GM12801 (cell line): ENCODE measurements at regions not wholly inside any gene's neighbourhood (a gene's known extent, or its start where the extent isn't known, plus 50 kb on each side); places are given as distances from the start of the nearest gene placed in this dataset.

Experiments
- CTCF ChIP-seq: IDR thresholded peaks from one replicate; pipeline ENCODE4 v1.5.1; 2011; ENCODE audit warnings: control low read depth; ENCODE audit not compliant: insufficient read length; ENCODE audit errors: extremely low read depth

- TF ChIP-seq CTCF = no peak
Measured at GRCh38 chr1:209203533-209203895, 380.0 kb upstream of the CAMK1G start.

DNA sequence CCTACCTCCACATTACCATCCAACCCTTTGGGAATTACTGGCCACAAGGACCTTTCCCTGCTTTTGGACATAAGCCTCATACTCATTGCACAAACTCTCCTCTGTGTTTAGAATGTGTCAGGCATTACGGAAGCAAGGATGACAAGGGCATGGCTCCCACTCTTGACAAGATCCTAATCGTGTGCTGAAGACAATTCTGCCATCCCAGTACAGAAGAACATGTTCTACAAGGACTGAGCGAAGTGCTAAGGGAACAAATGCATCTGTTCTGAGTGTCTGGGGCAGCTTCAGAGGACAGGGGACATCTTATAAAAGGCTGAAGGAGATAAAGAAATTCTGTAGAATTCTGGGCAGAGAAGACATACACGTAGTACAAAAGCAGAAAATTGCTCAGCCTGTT is 378.5 kb upstream of the CAMK1G start:
- TF ChIP-seq CTCF = no peak

DNA sequence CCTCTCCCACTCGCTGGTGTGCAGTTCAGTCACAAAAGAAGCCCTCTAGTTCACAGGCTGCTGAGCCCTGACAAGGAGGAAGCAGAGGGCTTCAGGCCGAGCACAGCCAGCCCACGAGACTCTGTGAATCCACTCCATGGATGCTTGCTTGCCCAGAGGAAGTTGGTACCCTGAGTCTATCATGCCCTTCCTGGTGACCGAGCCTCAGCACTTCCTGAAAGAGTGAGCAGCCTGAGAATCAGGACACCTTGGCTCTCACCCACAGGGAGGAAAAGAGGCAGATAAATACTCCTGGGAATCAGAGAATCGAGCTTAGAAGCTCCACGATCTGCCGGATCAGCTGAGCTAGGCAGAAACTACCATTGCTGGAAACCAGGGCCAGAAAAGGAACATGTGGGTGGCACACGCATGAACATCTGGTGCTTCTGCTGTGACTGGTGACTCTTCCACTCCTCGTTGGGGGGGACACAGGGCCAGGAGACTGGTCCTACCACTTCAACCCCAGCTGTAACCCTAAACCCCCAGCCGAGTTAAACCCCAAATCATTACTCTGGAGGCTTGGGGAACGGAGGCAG is 376.3 kb upstream of the CAMK1G start:
- no peak for TF ChIP-seq CTCF

DNA sequence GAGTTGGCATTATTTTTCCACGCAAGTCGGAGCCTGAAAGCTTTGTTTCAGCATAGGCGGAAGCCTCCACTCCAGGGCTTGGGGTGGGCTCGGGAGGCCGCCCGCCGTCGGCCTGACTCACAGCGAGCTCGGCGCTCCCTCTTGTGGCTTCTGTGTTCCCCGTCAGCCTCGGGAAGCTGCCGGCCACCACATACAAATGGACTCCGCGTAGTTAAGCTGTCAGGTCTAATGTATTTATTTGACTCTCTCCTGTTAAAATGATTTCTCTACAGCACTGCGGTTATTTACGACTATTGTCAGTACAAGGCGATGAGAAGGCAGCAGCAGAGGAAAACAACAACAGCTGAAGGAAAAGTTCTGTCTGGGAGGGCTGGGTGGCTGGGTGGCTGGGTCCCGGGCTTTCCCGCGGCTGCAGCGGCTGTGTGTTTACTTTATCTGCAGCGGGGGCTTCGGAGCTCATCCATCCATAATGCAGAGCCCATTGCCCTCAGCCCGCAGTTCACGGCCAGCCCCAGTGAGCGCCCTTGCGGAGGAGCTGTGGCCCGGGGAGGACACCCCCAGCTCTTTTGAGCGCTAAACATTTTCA is 375.7 kb upstream of the CAMK1G start:
- TF ChIP-seq CTCF = no peak

DNA sequence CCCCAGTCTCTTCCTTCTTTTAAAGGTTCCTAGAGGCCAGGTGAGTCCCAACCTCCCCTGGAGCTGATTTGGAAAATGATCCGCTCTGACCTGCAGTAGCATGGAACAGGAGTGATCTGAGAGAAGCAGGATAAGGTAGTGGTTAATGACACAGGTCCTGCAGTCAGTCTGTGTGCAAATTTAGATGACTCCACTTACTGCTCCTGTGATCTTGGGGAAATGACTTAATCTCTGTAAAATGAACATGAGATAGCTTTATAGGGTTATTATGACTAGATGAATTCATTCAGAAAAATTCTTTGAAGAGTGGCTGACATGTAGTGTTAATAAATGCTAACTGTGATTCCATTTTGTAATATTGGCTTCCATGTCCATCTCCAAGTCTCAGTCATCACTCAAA is 374.9 kb upstream of the CAMK1G start:
- no peak for TF ChIP-seq CTCF

GRCh38 chr1:209213989-209214388 is 369.5 kb upstream of the CAMK1G start:
- TF ChIP-seq CTCF = no peak

DNA sequence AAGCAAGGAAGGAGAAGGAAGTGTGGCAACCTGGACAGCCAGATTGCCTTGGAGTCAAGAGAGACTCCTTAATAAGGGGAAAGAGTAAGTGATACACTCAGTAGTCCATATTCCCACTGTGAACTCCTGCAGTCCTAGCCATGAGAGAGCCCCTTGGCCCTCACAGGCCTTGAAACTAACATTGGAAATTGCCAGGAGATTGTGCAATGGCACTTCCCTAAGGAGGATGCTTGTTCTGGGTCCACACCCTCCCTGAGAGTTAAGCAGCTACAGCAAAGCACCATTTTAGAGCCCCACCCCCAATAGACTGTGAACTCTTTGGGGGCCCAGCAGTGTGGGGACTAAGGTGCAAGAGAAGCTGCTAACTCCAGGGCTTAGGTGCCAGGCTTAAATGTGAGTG is 367.7 kb upstream of the CAMK1G start:
- TF ChIP-seq CTCF = no peak

DNA sequence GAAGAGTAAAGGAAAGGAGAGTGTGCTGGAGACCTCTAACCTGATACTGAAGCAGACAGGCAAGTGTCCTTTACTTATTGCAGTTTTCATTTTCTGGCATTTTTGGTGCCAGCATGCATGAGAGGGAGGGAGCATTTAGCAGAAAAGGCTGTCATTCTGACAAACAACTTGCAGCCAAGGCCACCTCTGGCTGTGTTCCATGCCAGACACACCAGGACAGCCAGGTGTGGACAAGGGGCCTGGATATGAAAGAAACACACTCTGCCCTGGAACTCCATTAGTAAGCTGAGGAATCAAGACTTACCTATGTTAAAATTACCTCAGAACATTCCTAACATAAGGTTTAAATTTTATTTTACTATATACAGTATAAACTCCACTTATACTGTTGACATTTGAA is 365.4 kb upstream of the CAMK1G start:
- TF ChIP-seq CTCF = no peak
